HEK293 (cell line): ENCODE measurements at regions not wholly inside any gene's neighbourhood (a gene's known extent, or its start where the extent isn't known, plus 50 kb on each side); places are given as distances from the start of the nearest gene placed in this dataset.

ENCODE experiments used
- CTCF ChIA-PET: fragments of 350-600 bp; formaldehyde crosslinking; extraction: SDS; loops from one replicate; lab custom pipeline; 2021; ENCODE audit warnings: antibody characterized with exemption; lab: Yijun Ruan, JAX
- POLR2A ChIA-PET: fragments of 300-600 bp; formaldehyde crosslinking; extraction: SDS; loops from one replicate; lab custom pipeline; 2020; ENCODE audit warnings: antibody characterized with exemption, inconsistent platforms; lab: Yijun Ruan, JAX
- H3K27ac ChIP-seq: fragments of 200-500 bp; sonication (Bioruptor generic); 2 replicates; pipeline ENCODE4 v1.5.1; 2014; ENCODE audit warnings: low read depth, low read length, control low read depth, inconsistent platforms; ENCODE audit errors: extremely low read depth
- H3K36me3 ChIP-seq, 2 experiments: fragments of 200-500 bp in 1 of 2; sonication (Bioruptor generic) in 1 of 2; 1 replicate in 1 of 2; 2 replicates in 1 of 2; pipeline ENCODE4 v1.5.1; 2014 to 2017; ENCODE audit warnings: inconsistent platforms in 2 of 2, low read length in 2 of 2; ENCODE audit not compliant: control insufficient read depth in 2 of 2, insufficient read depth in 1 of 2
- H3K4me1 ChIP-seq: fragments of 200-500 bp; sonication (Bioruptor generic); 2 replicates; pipeline ENCODE4 v1.5.1; 2014; ENCODE audit warnings: mild to moderate bottlenecking, low read length, inconsistent platforms; ENCODE audit not compliant: control insufficient read depth, insufficient read depth
- H3K4me3 ChIP-seq: 2 replicates; pipeline ENCODE4 v1.5.1; 2011; ENCODE audit warnings: low read depth, mild to moderate bottlenecking, control low read depth, low read length, moderate library complexity
- H3K9me3 ChIP-seq: fragments of 200-500 bp; sonication (Bioruptor generic); 2 replicates; pipeline ENCODE4 v1.5.1; 2014; ENCODE audit warnings: low read depth, low read length, inconsistent platforms; ENCODE audit not compliant: control insufficient read depth, insufficient read depth
- BCL11B ChIP-seq: fragments of 450-650 bp; formaldehyde crosslinking; IDR thresholded peaks from 2 replicates; pipeline ENCODE4 v1.5.1; 2016; ENCODE audit warnings: low read depth, missing biosample characterization, missing genetic modification characterization
- KLF9 ChIP-seq: fragments of 450-650 bp; formaldehyde crosslinking; IDR thresholded peaks from 2 replicates; pipeline ENCODE4 v1.5.1; 2016; ENCODE audit warnings: missing biosample characterization, missing genetic modification characterization, low read depth
- MZF1 ChIP-seq: fragments of 450-650 bp; formaldehyde crosslinking; IDR thresholded peaks from 2 replicates; pipeline ENCODE4 v1.5.1; 2017; ENCODE audit warnings: missing biosample characterization, missing genetic modification characterization, borderline replicate concordance
- PRDM1 ChIP-seq: fragments of 450-650 bp; formaldehyde crosslinking; IDR thresholded peaks from 2 replicates; pipeline ENCODE4; 2016; ENCODE audit warnings: missing biosample characterization, missing genetic modification characterization
- REPIN1 ChIP-seq: fragments of 450-650 bp; formaldehyde crosslinking; IDR thresholded peaks from 2 replicates; pipeline ENCODE4 v1.5.1; 2017; ENCODE audit warnings: missing biosample characterization, missing genetic modification characterization, low read depth
- ZBTB11 ChIP-seq: fragments of 450-650 bp; formaldehyde crosslinking; conservative IDR thresholded peaks from 2 replicates; pipeline ENCODE4 v1.5.1; 2016; ENCODE audit warnings: low read depth, missing biosample characterization, missing genetic modification characterization
- ZBTB17 ChIP-seq: fragments of 450-650 bp; formaldehyde crosslinking; IDR thresholded peaks from 2 replicates; pipeline ENCODE4 v1.5.1; 2016; ENCODE audit warnings: missing biosample characterization, missing genetic modification characterization
- ZEB2 ChIP-seq: fragments of 450-650 bp; formaldehyde crosslinking; IDR thresholded peaks from 2 replicates; pipeline ENCODE4 v1.5.1; 2016; ENCODE audit warnings: missing biosample characterization, missing genetic modification characterization
- ZNF10 ChIP-seq: fragments of 450-650 bp; formaldehyde crosslinking; IDR thresholded peaks from 2 replicates; pipeline ENCODE4 v1.5.1; 2017; ENCODE audit warnings: missing biosample characterization, missing genetic modification characterization
- ZNF112 ChIP-seq: fragments of 450-650 bp; formaldehyde crosslinking; IDR thresholded peaks from 2 replicates; pipeline ENCODE4 v1.5.0; 2017; ENCODE audit warnings: missing biosample characterization, missing genetic modification characterization
- ZNF114 ChIP-seq: fragments of 450-650 bp; formaldehyde crosslinking; IDR thresholded peaks from 2 replicates; pipeline ENCODE4 v1.5.0; 2017; ENCODE audit warnings: missing biosample characterization, missing genetic modification characterization
- ZNF174 ChIP-seq: fragments of 450-650 bp; formaldehyde crosslinking; IDR thresholded peaks from 2 replicates; pipeline ENCODE4 v1.5.0; 2017; ENCODE audit warnings: missing biosample characterization, mild to moderate bottlenecking, missing genetic modification characterization
- ZNF175 ChIP-seq: fragments of 450-650 bp; formaldehyde crosslinking; IDR thresholded peaks from 2 replicates; pipeline ENCODE4 v1.5.1; 2016; ENCODE audit warnings: missing biosample characterization, missing genetic modification characterization
- ZNF2 ChIP-seq: fragments of 450-650 bp; formaldehyde crosslinking; IDR thresholded peaks from 2 replicates; pipeline ENCODE4 v1.5.1; 2016; ENCODE audit warnings: missing biosample characterization, missing genetic modification characterization
- ZNF362 ChIP-seq: fragments of 450-650 bp; formaldehyde crosslinking; IDR thresholded peaks from 2 replicates; pipeline ENCODE4 v1.5.1; 2016; ENCODE audit warnings: missing biosample characterization, missing genetic modification characterization
- ZNF426 ChIP-seq: fragments of 450-650 bp; formaldehyde crosslinking; IDR thresholded peaks from 2 replicates; pipeline ENCODE4 v1.5.1; 2017; ENCODE audit warnings: missing biosample characterization, missing genetic modification characterization, mild to moderate bottlenecking, inconsistent platforms, moderate library complexity
- ZNF521 ChIP-seq: fragments of 450-650 bp; formaldehyde crosslinking; IDR thresholded peaks from 2 replicates; pipeline ENCODE4 v1.5.1; 2017; ENCODE audit warnings: missing biosample characterization, mild to moderate bottlenecking, missing genetic modification characterization
- ZNF529 ChIP-seq: fragments of 450-650 bp; formaldehyde crosslinking; IDR thresholded peaks from 2 replicates; pipeline ENCODE4 v1.5.1; 2017; ENCODE audit warnings: missing genetic modification characterization, missing biosample characterization; ENCODE audit not compliant: insufficient replicate concordance
- ZNF610 ChIP-seq: fragments of 450-650 bp; formaldehyde crosslinking; IDR thresholded peaks from 2 replicates; pipeline ENCODE4 v1.5.1; 2016; ENCODE audit warnings: missing biosample characterization, missing genetic modification characterization, borderline replicate concordance
- ZNF785 ChIP-seq: fragments of 450-650 bp; formaldehyde crosslinking; IDR thresholded peaks from 2 replicates; pipeline ENCODE4 v1.5.1; 2016; ENCODE audit warnings: missing biosample characterization, missing genetic modification characterization
- TF ChIP-seq, protein P1 (sequence below): fragments of 450-650 bp; formaldehyde crosslinking; IDR thresholded peaks from 2 replicates; pipeline ENCODE4 v1.5.1; 2017; ENCODE audit warnings: missing biosample characterization, missing genetic modification characterization

- Histone ChIP-seq H3K9me3 (no peaks in the 10 kb centered on the region), H3K27ac (no peak overlapping the region), H3K4me1 (no peaks in the 10 kb centered on the region), H3K4me3 (no peak overlapping the region), H3K36me3 (no peaks in the 10 kb centered on the region)
- CTCF ChIA-PET = no interaction called here
- POLR2A ChIA-PET = no interaction called here
- TF ChIP-seq ZEB2 (tag by site-specific recombination) = no peak
- TF ChIP-seq PRDM1 (tag by site-specific recombination) = no peak
- TF ChIP-seq ZNF785 (tag by site-specific recombination) = no peak
- no peak for TF ChIP-seq ZNF521 (tag by site-specific recombination)
- no peak for TF ChIP-seq ZNF10 (tag by site-specific recombination)
- TF ChIP-seq ZNF426 (tag by site-specific recombination) = no peak
- TF ChIP-seq ZNF2 = no peak
- TF ChIP-seq ZNF610 (tag by site-specific recombination) = no peak
- no peak for TF ChIP-seq MZF1 (tag by site-specific recombination)
- TF ChIP-seq ZNF174 (tag by site-specific recombination) = no peak
These were observed 603.8 kb downstream of the CDH8 start for GRCh38 chr16:61432421-61432820.

DNA sequence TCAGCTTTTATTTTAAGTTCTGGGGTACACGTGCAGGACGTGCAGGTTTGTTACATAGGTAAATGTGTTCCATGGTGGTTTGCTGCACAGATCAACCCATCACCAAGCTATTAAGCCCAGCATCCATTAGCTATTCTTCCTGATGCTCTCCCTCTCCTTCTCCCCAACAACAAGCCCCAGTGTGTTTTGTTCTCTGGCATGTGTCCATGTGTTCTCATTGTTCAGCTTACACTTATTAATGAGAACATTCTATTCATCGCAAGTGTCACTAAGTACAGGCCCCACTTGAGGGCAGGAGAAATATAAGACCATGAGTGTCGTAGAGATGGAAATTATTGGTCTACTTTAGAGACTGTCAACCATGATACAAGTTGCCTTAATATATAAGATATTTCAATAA lies 615.1 kb downstream of the CDH8 start:
- TF ChIP-seq ZBTB11 (tag by site-specific recombination) = no peak
- no peak for TF ChIP-seq ZNF362 (tag by site-specific recombination)
- TF ChIP-seq ZNF112 (tag by site-specific recombination) = no peak
- no peak for TF ChIP-seq ZNF175
- TF ChIP-seq BCL11B = no peak
- TF ChIP-seq KLF9 = no peak
- no peak for TF ChIP-seq ZNF114
- TF ChIP-seq REPIN1 (tag by site-specific recombination) = no peak
- TF ChIP-seq, protein P1, sequence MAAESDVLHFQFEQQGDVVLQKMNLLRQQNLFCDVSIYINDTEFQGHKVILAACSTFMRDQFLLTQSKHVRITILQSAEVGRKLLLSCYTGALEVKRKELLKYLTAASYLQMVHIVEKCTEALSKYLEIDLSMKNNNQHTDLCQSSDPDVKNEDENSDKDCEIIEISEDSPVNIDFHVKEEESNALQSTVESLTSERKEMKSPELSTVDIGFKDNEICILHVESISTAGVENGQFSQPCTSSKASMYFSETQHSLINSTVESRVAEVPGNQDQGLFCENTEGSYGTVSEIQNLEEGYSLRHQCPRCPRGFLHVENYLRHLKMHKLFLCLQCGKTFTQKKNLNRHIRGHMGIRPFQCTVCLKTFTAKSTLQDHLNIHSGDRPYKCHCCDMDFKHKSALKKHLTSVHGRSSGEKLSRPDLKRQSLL (tag by site-specific recombination) = no peak
- TF ChIP-seq ZBTB17 (tag by site-specific recombination) = no peak
- TF ChIP-seq ZNF529 (tag by site-specific recombination) = no peak
- ChIA-PET CTCF (interaction anchor here (0.7 kb wide), 1 partner anchor 49 kb away, joined by 3 read pairs; no protein-coding TSS in a partner anchor), POLR2A (no interaction called here)
- no peaks in the 10 kb centered on the region for H3K36me3 ChIP-seq
- no peaks in the 10 kb centered on the region for H3K9me3 ChIP-seq
- H3K27ac ChIP-seq = no peak overlapping the region
- H3K4me3 ChIP-seq = no peak overlapping the region
- H3K4me1 ChIP-seq = no peaks in the 10 kb centered on the region
